ENCODE measurements at regions not wholly inside any gene's neighbourhood (a gene's known extent, or its start where the extent isn't known, plus 50 kb on each side); places are given as distances from the start of the nearest gene placed in this dataset.

- no peak for DNase-seq (ENCODE audit: low spot score)
These were observed 116.7 kb downstream of the HMX1 start for GRCh38 chr4:8754634-8755589.

GRCh38 chr4:8748236-8748575 lies 123.4 kb downstream of the HMX1 start:
- no peak for DNase-seq (ENCODE audit: low spot score)

GRCh38 chr4:8747467-8748235 lies 124.0 kb downstream of the HMX1 start:
- DNase-seq (ENCODE audit: low spot score): no peak

- no peak for DNase-seq (ENCODE audit: low spot score)
These were observed 124.8 kb downstream of the HMX1 start for GRCh38 chr4:8746523-8747466.

- no peak for DNase-seq (ENCODE audit: low spot score)
These were observed 125.8 kb downstream of the HMX1 start for GRCh38 chr4:8745826-8746225.

GRCh38 chr4:8745005-8745790 lies 126.4 kb downstream of the HMX1 start:
- DNase-seq (ENCODE audit: low spot score): no peak

- DNase-seq (ENCODE audit: low spot score): no peak
These were observed 127.4 kb downstream of the HMX1 start for GRCh38 chr4:8744083-8744805.

GRCh38 chr4:8742546-8742945 lies 129.1 kb downstream of the HMX1 start:
- no peak for DNase-seq (ENCODE audit: low spot score)

GRCh38 chr4:8741513-8742226 lies 130.0 kb downstream of the HMX1 start:
- no peak for DNase-seq (ENCODE audit: low spot score)

GRCh38 chr4:8740666-8741395 lies 130.8 kb downstream of the HMX1 start:
- no peak for DNase-seq (ENCODE audit: low spot score)

GRCh38 chr4:8739820-8740665 lies 131.6 kb downstream of the HMX1 start:
- DNase-seq (ENCODE audit: low spot score): no peak

GRCh38 chr4:8739317-8739716 lies 132.3 kb downstream of the HMX1 start:
- DNase-seq (ENCODE audit: low spot score): no peak

GRCh38 chr4:8738471-8738931 lies 133.1 kb downstream of the HMX1 start:
- DNase-seq (ENCODE audit: low spot score): no peak

- no peak for DNase-seq (ENCODE audit: low spot score)
These were observed 133.9 kb downstream of the HMX1 start for GRCh38 chr4:8737601-8738279.

GRCh38 chr4:8737075-8737474 lies 134.6 kb downstream of the HMX1 start:
- no peak for DNase-seq (ENCODE audit: low spot score)

GRCh38 chr4:8736090-8736825 lies 135.4 kb downstream of the HMX1 start:
- peak; percentile 11 for DNase-seq (ENCODE audit: low spot score)

All from AG20443 (cell line).